ENCODE measurements at regions not wholly inside any gene's neighbourhood (a gene's known extent, or its start where the extent isn't known, plus 50 kb on each side); places are given as distances from the start of the nearest gene placed in this dataset.

DNA sequence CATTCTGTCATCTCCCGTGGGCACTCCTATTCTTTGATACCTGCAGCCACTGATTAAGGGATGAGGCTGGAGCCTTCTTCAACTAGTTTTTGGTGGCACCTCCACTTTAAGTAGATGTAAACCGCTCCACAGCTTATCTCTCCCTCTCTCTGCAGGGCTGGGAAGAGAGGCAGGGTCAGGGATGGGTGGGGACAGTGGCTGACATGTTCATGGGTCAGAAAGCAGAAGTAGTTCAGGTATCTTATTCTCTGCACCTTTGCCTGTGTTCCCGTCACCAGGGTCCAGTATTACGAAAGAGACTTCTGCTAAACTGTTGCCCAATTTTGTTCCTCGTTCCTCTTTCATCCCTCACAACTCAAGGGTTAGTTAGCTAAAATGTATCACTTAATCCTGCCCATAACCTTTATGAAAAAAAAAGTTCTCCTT, 51.7 kb upstream of the EDEM3 start:
- H3K4me1 ChIP-seq (ENCODE audit: control insufficient read depth, insufficient read depth, low read length, poor library complexity, severe bottlenecking): no peaks in the 10 kb centered on the region
- no peaks in the 10 kb centered on the region for H3K27me3 ChIP-seq (replicated peaks; ENCODE audit: control insufficient read depth, insufficient read depth, low read length, poor library complexity, severe bottlenecking)
- no peak overlapping the region for H3K27ac ChIP-seq (ENCODE audit: insufficient read depth, low read length, poor library complexity, severe bottlenecking)
- H3K9me3 ChIP-seq (ENCODE audit: control insufficient read depth, low read length): no peaks in the 10 kb centered on the region
- H3K36me3 ChIP-seq (ENCODE audit: control insufficient read depth, insufficient read depth, low read length): peaks cover 21% of the 10 kb centered on the region
- no peak for DNase-seq
- H3K4me3 ChIP-seq (ENCODE audit: insufficient read depth, low read depth, low read length, poor library complexity, severe bottlenecking): no peak overlapping the region

DNA sequence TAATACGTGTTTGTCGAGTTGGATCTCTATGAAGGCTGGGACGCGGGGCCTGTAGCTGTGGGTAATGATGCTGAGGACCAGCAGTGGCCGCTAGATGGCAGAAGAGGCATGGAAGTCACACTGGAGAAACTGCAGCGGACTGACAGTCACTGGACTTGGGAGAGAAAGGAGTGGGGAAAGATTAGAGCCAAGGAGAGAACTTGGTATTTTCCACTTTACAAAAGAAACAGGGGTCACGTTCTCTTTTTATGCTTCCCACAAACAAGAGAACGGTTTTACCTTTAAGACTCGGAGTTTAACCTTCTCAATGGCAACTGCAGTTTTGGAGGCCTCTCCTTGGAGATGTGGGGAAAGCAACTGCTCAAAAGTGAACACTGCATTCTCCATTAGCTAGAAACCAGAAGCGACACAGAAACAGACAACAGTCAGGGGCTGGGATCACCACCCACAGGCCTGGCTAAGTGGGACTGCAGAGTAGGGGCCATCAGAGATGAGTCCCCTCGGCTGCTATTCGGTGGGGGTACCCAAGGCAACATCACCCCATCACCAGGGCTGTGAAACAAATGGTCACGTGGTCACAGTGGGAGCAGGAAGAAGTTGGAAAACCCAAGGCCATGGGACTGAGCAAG, 51.1 kb upstream of the EDEM3 start:
- no peaks in the 10 kb centered on the region for H3K27me3 ChIP-seq (replicated peaks; ENCODE audit: control insufficient read depth, insufficient read depth, low read length, poor library complexity, severe bottlenecking)
- H3K4me3 ChIP-seq (ENCODE audit: insufficient read depth, low read depth, low read length, poor library complexity, severe bottlenecking): no peak overlapping the region
- no peak overlapping the region for H3K27ac ChIP-seq (ENCODE audit: insufficient read depth, low read length, poor library complexity, severe bottlenecking)
- peaks cover 21% of the 10 kb centered on the region for H3K36me3 ChIP-seq (ENCODE audit: control insufficient read depth, insufficient read depth, low read length)
- DNase-seq: peak; percentile 64 to 75 (median 66)
- no peaks in the 10 kb centered on the region for H3K4me1 ChIP-seq (ENCODE audit: control insufficient read depth, insufficient read depth, low read length, poor library complexity, severe bottlenecking)
- no peaks in the 10 kb centered on the region for H3K9me3 ChIP-seq (ENCODE audit: control insufficient read depth, low read length)
